A549 (cell line): ENCODE measurements at regions not wholly inside any gene's neighbourhood (a gene's known extent, or its start where the extent isn't known, plus 50 kb on each side); places are given as distances from the start of the nearest gene placed in this dataset.

ENCODE experiments used
- ATAC-seq, 2 experiments: fragments of 200-7000 bp in 1 of 2; fragments of >200 bp in 1 of 2; cut with Nextera tagmentation in 1 of 2; cut with Tn5 transposase in 1 of 2; 3 replicates each; pipeline versions ENCODE4 v1.8.0 to v1.9.1; 2018 to 2020; ENCODE audit warnings: mild to moderate bottlenecking in 1 of 2, moderate library complexity in 1 of 2
- CTCF ChIA-PET: fragments of 300-600 bp; sonication (Branson Sonifier 250); formaldehyde crosslinking; extraction: SDS; loops from one replicate; lab custom pipeline; 2021; ENCODE audit warnings: antibody characterized with exemption, inconsistent platforms; lab: Yijun Ruan, JAX
- POLR2A ChIA-PET: fragments of 350-600 bp; formaldehyde crosslinking; extraction: SDS; loops from one replicate; lab custom pipeline; 2021; ENCODE audit warnings: antibody characterized with exemption, inconsistent platforms; lab: Yijun Ruan, JAX
- DNase-seq, 2 experiments: peaks; one replicate each; pipeline versions ENCODE4 v3.0.0 to v3.0.0-alpha.2; 2011 to 2016; ENCODE audit warnings: low read depth in 1 of 2, low spot score in 1 of 2
- FAIRE-seq: peaks from 2 replicates; lab custom pipeline; 2011; peaks lifted over from hg19 to GRCh38; lab: Jason Lieb, UNC
- H3K27ac ChIP-seq, 2 experiments: fragments of >200 bp; sonication (Bioruptor Twin); formaldehyde crosslinking; 3 replicates each; pipeline ENCODE4 v1.5.1; 2016 to 2017
- H3K4me1 ChIP-seq: fragments of >200 bp; sonication (Bioruptor Twin); formaldehyde crosslinking; 3 replicates; pipeline ENCODE4 v1.6.1; 2016
- H3K4me2 ChIP-seq: fragments of >200 bp; sonication (Bioruptor Twin); formaldehyde crosslinking; 3 replicates; pipeline ENCODE4 v1.6.1; 2016
- H3K4me3 ChIP-seq: fragments of >200 bp; sonication (Bioruptor Twin); formaldehyde crosslinking; 3 replicates; pipeline ENCODE4 v1.5.1; 2016
- H3K9me3 ChIP-seq: fragments of >200 bp; sonication (Bioruptor Twin); formaldehyde crosslinking; 3 replicates; pipeline ENCODE4 v1.6.1; 2016
- BHLHE40 ChIP-seq: IDR thresholded peaks from 2 replicates; pipeline ENCODE4 v1.6.1; 2012; ENCODE audit warnings: low read depth, low read length, inconsistent platforms
- CBX2 ChIP-seq: fragments of 200-600 bp; sonication (generic); IDR thresholded peaks from 2 replicates; pipeline ENCODE4 v1.6.1; 2016; ENCODE audit warnings: low read depth, mild to moderate bottlenecking, borderline replicate concordance
- CBX8 ChIP-seq: fragments of 200-600 bp; sonication (generic); IDR thresholded peaks from 2 replicates; pipeline ENCODE4 v1.6.1; 2016
- CEBPB ChIP-seq, 2 experiments: fragments of >200 bp in 1 of 2; sonication (Bioruptor Twin) in 1 of 2; formaldehyde crosslinking in 1 of 2; IDR thresholded peaks; 2 replicates each; pipeline ENCODE4 v1.6.1; 2012 to 2016
- EP300 ChIP-seq, 2 experiments: fragments of >200 bp; sonication (Bioruptor Twin); formaldehyde crosslinking; IDR thresholded peaks; 2 replicates in 1 of 2; 3 replicates in 1 of 2; pipeline ENCODE4 v1.6.1; 2016 to 2017
- FOSB ChIP-seq: fragments of 250-450 bp; sonication (Bioruptor Pico); IDR thresholded peaks from 2 replicates; pipeline ENCODE4 v1.5.0; 2020; ENCODE audit warnings: mild to moderate bottlenecking, moderate library complexity
- FOSL2 ChIP-seq, 2 experiments: fragments of 450-650 bp in 1 of 2; fragments of >200 bp in 1 of 2; sonication (Bioruptor Twin) in 1 of 2; formaldehyde crosslinking; IDR thresholded peaks; 2 replicates each; pipeline versions ENCODE4 v1.5.0 to v1.6.1; 2016 to 2020; ENCODE audit warnings: mild to moderate bottlenecking in 1 of 2, moderate library complexity in 1 of 2
- HDAC2 ChIP-seq: fragments of 200-600 bp; sonication (generic); IDR thresholded peaks from 2 replicates; pipeline ENCODE4 v1.6.1; 2016
- HEYL ChIP-seq: fragments of 250-450 bp; sonication (Bioruptor Pico); IDR thresholded peaks from 2 replicates; pipeline ENCODE4 v1.8.0; 2021; ENCODE audit warnings: mild to moderate bottlenecking, moderate library complexity
- HMGXB4 ChIP-seq: fragments of 250-450 bp; sonication (Bioruptor Pico); IDR thresholded peaks from 2 replicates; pipeline ENCODE4 v1.5.0; 2021; ENCODE audit warnings: mild to moderate bottlenecking, moderate library complexity, borderline replicate concordance
- JUNB ChIP-seq: fragments of >200 bp; sonication (Bioruptor Twin); formaldehyde crosslinking; IDR thresholded peaks from 2 replicates; pipeline ENCODE4 v1.6.1; 2016
- KDM1A ChIP-seq: fragments of 200-600 bp; sonication (generic); IDR thresholded peaks from 2 replicates; pipeline ENCODE4 v1.6.1; 2016; ENCODE audit warnings: low read depth, mild to moderate bottlenecking
- KDM5A ChIP-seq: fragments of 200-600 bp; sonication (generic); IDR thresholded peaks from 2 replicates; pipeline ENCODE4 v1.6.1; 2016; ENCODE audit warnings: antibody characterized with exemption, mild to moderate bottlenecking
- MYC ChIP-seq: IDR thresholded peaks from 2 replicates; pipeline ENCODE4 v1.6.1; 2012; ENCODE audit warnings: mild to moderate bottlenecking, inconsistent platforms, low read length, improper control_type of control experiment, borderline replicate concordance
- NPAS2 ChIP-seq: fragments of 250-450 bp; sonication (Bioruptor Pico); IDR thresholded peaks from 2 replicates; pipeline ENCODE4 v1.8.0; 2022; ENCODE audit warnings: mild to moderate bottlenecking, moderate library complexity, borderline replicate concordance
- NR3C1 ChIP-seq: fragments of >200 bp; sonication (Bioruptor Twin); formaldehyde crosslinking; IDR thresholded peaks from 3 replicates; pipeline ENCODE4 v1.6.1; 2017
- PHF8 ChIP-seq: fragments of 200-600 bp; sonication (generic); IDR thresholded peaks from 2 replicates; pipeline ENCODE4 v1.6.1; 2016; ENCODE audit warnings: low read depth, mild to moderate bottlenecking, antibody characterized with exemption, moderate library complexity, borderline replicate concordance
- RAD21 ChIP-seq, 2 experiments: fragments of >200 bp in 1 of 2; sonication (Bioruptor Twin) in 1 of 2; formaldehyde crosslinking in 1 of 2; IDR thresholded peaks in 1 of 2; conservative IDR thresholded peaks in 1 of 2; 2 replicates in 1 of 2; 3 replicates in 1 of 2; pipeline ENCODE4 v1.6.1; 2012 to 2018; ENCODE audit warnings: inconsistent platforms in 1 of 2
- RARB ChIP-seq: fragments of 250-450 bp; sonication (Bioruptor Pico); IDR thresholded peaks from 2 replicates; pipeline ENCODE4 v1.8.0; 2021; ENCODE audit warnings: mild to moderate bottlenecking, moderate library complexity
- RCOR1 ChIP-seq: fragments of 150-350 bp; IDR thresholded peaks from 2 replicates; pipeline ENCODE4 v1.6.1; 2014; ENCODE audit warnings: antibody characterized with exemption, low read length, low read depth
- RFX5 ChIP-seq: fragments of 450-650 bp; IDR thresholded peaks from 2 replicates; pipeline ENCODE4 v1.7.1; 2014; ENCODE audit warnings: antibody characterized with exemption, mild to moderate bottlenecking, moderate library complexity
- SMC3 ChIP-seq: fragments of >200 bp; sonication (Bioruptor Twin); formaldehyde crosslinking; IDR thresholded peaks from 3 replicates; pipeline ENCODE4 v1.6.1; 2018; ENCODE audit warnings: inconsistent platforms
- TP53 ChIP-seq: fragments of 250-450 bp; sonication (Bioruptor Pico); IDR thresholded peaks from 2 replicates; pipeline ENCODE4 v1.5.0; 2021; ENCODE audit warnings: mild to moderate bottlenecking, moderate library complexity
- WGBS: methylation state at CpG from one replicate; pipeline ENCODE4 v1.1.6; 2017; ENCODE audit errors: missing lambda C conversion rate; 5-methylcytosine and 5-hydroxymethylcytosine counted together
- TF ChIP-seq, protein P1 (sequence below): fragments of >200 bp; sonication (Bioruptor Twin); formaldehyde crosslinking; IDR thresholded peaks from 3 replicates; pipeline ENCODE4 v1.5.1; 2016
- TF ChIP-seq, protein P2 (sequence below): fragments of 150-350 bp; IDR thresholded peaks from 2 replicates; pipeline ENCODE4 v1.6.1; 2014; ENCODE audit warnings: low read depth, mild to moderate bottlenecking, low read length
- TF ChIP-seq, protein P3 (sequence below): IDR thresholded peaks from 2 replicates; pipeline ENCODE4 v1.6.1; 2012; ENCODE audit warnings: low read depth, borderline replicate concordance

DNA sequence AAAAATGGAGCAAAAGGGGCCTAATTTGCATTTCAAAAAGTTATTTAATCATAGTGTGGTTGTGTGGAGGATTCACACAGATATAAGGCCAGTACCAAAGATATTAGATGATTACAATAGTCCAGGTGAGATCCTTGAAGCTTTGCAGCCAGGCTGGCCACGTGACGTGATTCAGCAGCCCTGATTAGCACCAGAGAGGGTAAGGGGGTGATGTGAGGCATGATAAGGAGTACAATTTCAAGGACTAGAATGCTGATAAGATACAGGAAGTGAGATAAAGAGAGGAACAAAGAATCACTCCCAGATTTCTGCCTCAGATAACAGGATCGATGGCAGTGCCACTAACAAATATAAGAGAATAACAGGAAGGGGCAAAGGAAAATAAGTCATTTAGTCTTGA is 108.4 kb upstream of the PALS2 start:
- DNase-seq (no peak), FAIRE-seq (no peak), ATAC-seq (no peak)
- 72% methylated on average over 3 of the region's 3 CpGs for WGBS
- ChIA-PET CTCF (no interaction called here), POLR2A (no interaction called here)
- no peak overlapping the region for H3K4me2 ChIP-seq
- H3K4me3 ChIP-seq = no peak overlapping the region
- no peak overlapping the region for H3K27ac ChIP-seq
- TF ChIP-seq JUNB (no peak), FOSL2 (IDR thresholded peaks at IDR 0.05) (no peak), FOSL2 (CRISPR knock-in tag; IDR thresholded peaks at IDR 0.05) (no peak), KDM5A (no peak), RAD21 (conservative IDR thresholded peaks at IDR 0.05 in 1 of 2, IDR thresholded peaks at IDR 0.05 in 1 of 2) (no peak), CEBPB (IDR thresholded peaks at IDR 0.05) (no peak), RCOR1 (no peak), KDM1A (no peak), CBX2 (no peak), SMC3 (no peak), HEYL (CRISPR knock-in tag) (no peak), RARB (CRISPR knock-in tag) (no peak), HDAC2 (no peak), RFX5 (no peak)
- TF ChIP-seq, protein P1, sequence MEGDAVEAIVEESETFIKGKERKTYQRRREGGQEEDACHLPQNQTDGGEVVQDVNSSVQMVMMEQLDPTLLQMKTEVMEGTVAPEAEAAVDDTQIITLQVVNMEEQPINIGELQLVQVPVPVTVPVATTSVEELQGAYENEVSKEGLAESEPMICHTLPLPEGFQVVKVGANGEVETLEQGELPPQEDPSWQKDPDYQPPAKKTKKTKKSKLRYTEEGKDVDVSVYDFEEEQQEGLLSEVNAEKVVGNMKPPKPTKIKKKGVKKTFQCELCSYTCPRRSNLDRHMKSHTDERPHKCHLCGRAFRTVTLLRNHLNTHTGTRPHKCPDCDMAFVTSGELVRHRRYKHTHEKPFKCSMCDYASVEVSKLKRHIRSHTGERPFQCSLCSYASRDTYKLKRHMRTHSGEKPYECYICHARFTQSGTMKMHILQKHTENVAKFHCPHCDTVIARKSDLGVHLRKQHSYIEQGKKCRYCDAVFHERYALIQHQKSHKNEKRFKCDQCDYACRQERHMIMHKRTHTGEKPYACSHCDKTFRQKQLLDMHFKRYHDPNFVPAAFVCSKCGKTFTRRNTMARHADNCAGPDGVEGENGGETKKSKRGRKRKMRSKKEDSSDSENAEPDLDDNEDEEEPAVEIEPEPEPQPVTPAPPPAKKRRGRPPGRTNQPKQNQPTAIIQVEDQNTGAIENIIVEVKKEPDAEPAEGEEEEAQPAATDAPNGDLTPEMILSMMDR = no peak
- TF ChIP-seq, protein P2, sequence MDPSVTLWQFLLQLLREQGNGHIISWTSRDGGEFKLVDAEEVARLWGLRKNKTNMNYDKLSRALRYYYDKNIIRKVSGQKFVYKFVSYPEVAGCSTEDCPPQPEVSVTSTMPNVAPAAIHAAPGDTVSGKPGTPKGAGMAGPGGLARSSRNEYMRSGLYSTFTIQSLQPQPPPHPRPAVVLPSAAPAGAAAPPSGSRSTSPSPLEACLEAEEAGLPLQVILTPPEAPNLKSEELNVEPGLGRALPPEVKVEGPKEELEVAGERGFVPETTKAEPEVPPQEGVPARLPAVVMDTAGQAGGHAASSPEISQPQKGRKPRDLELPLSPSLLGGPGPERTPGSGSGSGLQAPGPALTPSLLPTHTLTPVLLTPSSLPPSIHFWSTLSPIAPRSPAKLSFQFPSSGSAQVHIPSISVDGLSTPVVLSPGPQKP = no peak
- no peaks in the 10 kb centered on the region; the same call in 2 of the 3 replicates for H3K9me3 ChIP-seq
- peaks cover 7% of the 10 kb centered on the region; the same call in 2 of the 3 replicates for H3K4me1 ChIP-seq

GRCh38 chr7:24466168-24466768 is 107.0 kb upstream of the PALS2 start:
- Histone ChIP-seq H3K4me2 (peak overlapping the region; percentile 12; the same call in 2 of the 3 replicates), H3K4me1 (peaks cover 7% of the 10 kb centered on the region; the same call in 2 of the 3 replicates), H3K9me3 (no peaks in the 10 kb centered on the region; the same call in 2 of the 3 replicates), H3K4me3 (no peak overlapping the region), H3K27ac (no peak overlapping the region)
- no peak for TF ChIP-seq PHF8
- ChIA-PET CTCF (no interaction called here), POLR2A (interaction anchor here (0.7 kb wide), 1 partner anchor 12 kb away, joined by 3 read pairs; no protein-coding TSS in a partner anchor)
- no peak for FAIRE-seq
- ATAC-seq = no peak
- WGBS = 29% methylated on average over 3 of the region's 3 CpGs
- peak in 1 of 2 experiments; percentile 7 for DNase-seq

DNA sequence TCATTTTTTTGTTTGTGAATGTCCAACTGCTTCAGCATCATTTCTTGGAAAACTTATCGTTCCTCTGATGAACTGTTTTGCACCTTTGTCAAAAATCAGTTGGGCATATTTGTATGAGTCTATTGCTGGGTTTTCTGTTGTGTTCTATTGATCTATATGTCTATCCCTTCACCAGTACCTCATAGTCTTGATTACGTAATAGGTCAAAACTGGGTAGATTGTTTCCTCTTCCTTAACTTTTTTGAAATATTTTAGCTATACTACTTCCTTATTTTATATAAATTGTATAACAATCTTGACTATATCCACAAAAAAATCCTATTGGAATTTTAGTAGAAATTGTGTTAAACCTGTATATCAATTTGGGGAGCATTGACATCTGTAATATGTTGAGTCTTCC is 104.1 kb upstream of the PALS2 start:
- Histone ChIP-seq H3K4me3 (no peak overlapping the region), H3K4me2 (no peak overlapping the region), H3K9me3 (no peaks in the 10 kb centered on the region; the same call in 2 of the 3 replicates), H3K4me1 (peaks cover 25% of the 10 kb centered on the region; the same call in 2 of the 3 replicates), H3K27ac (no peak overlapping the region)
- ChIA-PET CTCF (interaction anchor here (1.4 kb wide), 1 partner anchor 9 kb away, joined by 3 read pairs; no protein-coding TSS in a partner anchor), POLR2A (no interaction called here)
- ATAC-seq = no peak
- TF ChIP-seq MYC = no peak
- WGBS = 83% methylated on average over 2 of the region's 2 CpGs
- no peak for FAIRE-seq
- DNase-seq = no peak

GRCh38 chr7:24472093-24472492 is 101.2 kb upstream of the PALS2 start:
- H3K4me1 ChIP-seq = peaks cover 22% of the 10 kb centered on the region
- H3K9me3 ChIP-seq = no peaks in the 10 kb centered on the region; the same call in 2 of the 3 replicates
- no peak overlapping the region for H3K4me3 ChIP-seq
- DNase-seq = no peak
- 76% methylated on average over 1 of the region's 1 CpG for WGBS
- ATAC-seq = peak in 1 of 2 experiments; percentile 29; a peak in 1 of 6 replicates
- TF ChIP-seq CBX2 (no peak), RCOR1 (no peak), MYC (no peak), TP53 (CRISPR knock-in tag) (no peak), FOSB (CRISPR knock-in tag) (no peak), BHLHE40 (no peak), CEBPB (IDR thresholded peaks at IDR 0.05) (no peak), KDM5A (no peak), CBX8 (no peak), NPAS2 (CRISPR knock-in tag) (no peak), EP300 (IDR thresholded peaks at IDR 0.05) (no peak), NR3C1 (no peak), HMGXB4 (CRISPR knock-in tag) (no peak)
- TF ChIP-seq, protein P3, sequence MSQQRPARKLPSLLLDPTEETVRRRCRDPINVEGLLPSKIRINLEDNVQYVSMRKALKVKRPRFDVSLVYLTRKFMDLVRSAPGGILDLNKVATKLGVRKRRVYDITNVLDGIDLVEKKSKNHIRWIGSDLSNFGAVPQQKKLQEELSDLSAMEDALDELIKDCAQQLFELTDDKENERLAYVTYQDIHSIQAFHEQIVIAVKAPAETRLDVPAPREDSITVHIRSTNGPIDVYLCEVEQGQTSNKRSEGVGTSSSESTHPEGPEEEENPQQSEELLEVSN = no peak
- H3K4me2 ChIP-seq = peak overlapping the region; percentile 13; the same call in 1 of the 3 replicates
- FAIRE-seq = no peak
- ChIA-PET POLR2A (no interaction called here), CTCF (no interaction called here)
- H3K27ac ChIP-seq = no peak overlapping the region
